D721Med (cell line): ENCODE measurements at regions not wholly inside any gene's neighbourhood (a gene's known extent, or its start where the extent isn't known, plus 50 kb on each side); places are given as distances from the start of the nearest gene placed in this dataset.
"Not testable (repeated sequence)": the region's sequence is repeated elsewhere in the genome, so short reads cannot be mapped to it uniquely, and the experiment has no call there.

Source experiments
- DNase-seq: peaks from one replicate; pipeline ENCODE4 v3.0.0; 2011; ENCODE audit warnings: low spot score; ENCODE audit not compliant: insufficient read length
- FAIRE-seq: peaks from 2 replicates; lab custom pipeline; 2011; peaks lifted over from hg19 to GRCh38; lab: Jason Lieb, UNC
- TF ChIP-seq, protein P1 (sequence below): IDR thresholded peaks from 2 replicates; pipeline ENCODE4 v1.5.1; 2012; ENCODE audit warnings: mild to moderate bottlenecking, control low read depth; ENCODE audit not compliant: insufficient read depth; ENCODE audit errors: missing control alignments

GRCh38 chr1:101175466-101175865 lies 61.4 kb upstream of the S1PR1 start:
- DNase-seq (no peak), FAIRE-seq (no peak)
- TF ChIP-seq, protein P1, sequence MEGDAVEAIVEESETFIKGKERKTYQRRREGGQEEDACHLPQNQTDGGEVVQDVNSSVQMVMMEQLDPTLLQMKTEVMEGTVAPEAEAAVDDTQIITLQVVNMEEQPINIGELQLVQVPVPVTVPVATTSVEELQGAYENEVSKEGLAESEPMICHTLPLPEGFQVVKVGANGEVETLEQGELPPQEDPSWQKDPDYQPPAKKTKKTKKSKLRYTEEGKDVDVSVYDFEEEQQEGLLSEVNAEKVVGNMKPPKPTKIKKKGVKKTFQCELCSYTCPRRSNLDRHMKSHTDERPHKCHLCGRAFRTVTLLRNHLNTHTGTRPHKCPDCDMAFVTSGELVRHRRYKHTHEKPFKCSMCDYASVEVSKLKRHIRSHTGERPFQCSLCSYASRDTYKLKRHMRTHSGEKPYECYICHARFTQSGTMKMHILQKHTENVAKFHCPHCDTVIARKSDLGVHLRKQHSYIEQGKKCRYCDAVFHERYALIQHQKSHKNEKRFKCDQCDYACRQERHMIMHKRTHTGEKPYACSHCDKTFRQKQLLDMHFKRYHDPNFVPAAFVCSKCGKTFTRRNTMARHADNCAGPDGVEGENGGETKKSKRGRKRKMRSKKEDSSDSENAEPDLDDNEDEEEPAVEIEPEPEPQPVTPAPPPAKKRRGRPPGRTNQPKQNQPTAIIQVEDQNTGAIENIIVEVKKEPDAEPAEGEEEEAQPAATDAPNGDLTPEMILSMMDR: no peak

DNA sequence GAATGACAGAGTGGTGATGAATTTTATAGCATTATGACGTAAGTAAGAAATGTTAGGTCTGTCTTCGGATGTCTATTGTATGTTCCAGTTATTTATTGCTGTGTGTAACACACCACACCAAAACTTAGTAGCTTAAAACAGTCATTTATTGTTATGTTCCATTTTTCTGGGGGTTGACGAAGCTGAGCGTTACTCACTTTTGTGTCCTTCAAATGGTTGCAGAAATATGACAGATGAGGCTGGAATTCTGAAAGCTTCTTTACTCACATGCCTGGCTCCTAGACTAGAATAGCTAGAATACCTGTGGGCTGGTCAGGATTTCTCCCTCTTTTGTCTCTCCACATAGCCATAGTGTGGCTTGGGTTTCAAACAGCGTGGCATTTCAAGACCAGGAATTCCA lies 62.1 kb upstream of the S1PR1 start:
- FAIRE-seq (no peak), DNase-seq (no peak)
- TF ChIP-seq, protein P1: no peak

GRCh38 chr1:101174298-101174697 lies 62.5 kb upstream of the S1PR1 start:
- not testable (repeated sequence) for FAIRE-seq, DNase-seq

DNA sequence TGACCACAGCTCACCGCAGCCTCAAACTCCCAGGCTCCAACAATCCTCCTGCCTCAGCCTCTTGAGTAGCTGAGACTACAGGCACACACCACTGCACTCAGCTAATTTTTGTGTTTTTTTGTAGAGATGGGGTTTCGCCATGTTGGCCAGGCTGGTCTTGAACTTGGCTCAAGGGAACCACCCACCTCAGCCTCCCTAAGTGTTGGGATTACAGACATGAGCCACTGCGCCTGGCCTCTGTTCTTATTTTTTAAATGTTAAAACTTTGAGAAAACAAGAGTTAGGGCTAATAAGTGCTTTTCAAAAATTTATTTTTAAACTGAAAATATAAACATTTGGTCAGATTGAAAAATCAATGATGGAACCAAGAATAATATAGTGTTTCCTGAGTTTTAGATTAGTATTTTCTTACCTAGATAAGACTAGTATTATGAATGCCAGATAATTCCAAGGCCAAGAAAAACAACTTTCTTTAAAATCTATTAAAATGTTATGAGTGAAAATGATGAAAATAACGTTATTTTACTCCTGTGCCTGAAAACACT lies 66.2 kb upstream of the S1PR1 start:
- no peak for DNase-seq
- no peak for FAIRE-seq
- TF ChIP-seq, protein P1: no peak

DNA sequence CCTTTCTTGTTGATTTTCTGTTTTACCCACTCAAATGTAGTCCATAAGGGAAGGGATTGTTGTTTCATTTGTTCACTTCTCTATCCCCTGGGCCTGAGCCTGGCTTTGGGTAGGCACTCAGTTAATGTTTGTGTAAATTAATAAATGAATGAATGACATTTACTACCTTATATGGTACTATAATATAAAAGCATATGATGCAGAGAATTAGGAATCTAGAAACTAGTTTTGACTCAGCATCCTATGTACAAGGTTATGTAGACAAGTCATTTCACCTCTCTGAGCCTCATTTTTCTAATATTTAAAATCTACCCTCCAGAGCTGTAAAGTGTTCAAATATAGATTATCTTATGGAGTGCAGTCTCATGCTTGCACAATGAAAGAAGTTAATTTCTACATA lies 68.9 kb upstream of the S1PR1 start:
- FAIRE-seq (no peak), DNase-seq (no peak)
- TF ChIP-seq, protein P1: no peak

- TF ChIP-seq, protein P1: no peak
- FAIRE-seq: no peak
Observed at GRCh38 chr1:101166583-101167120, 70.2 kb upstream of the S1PR1 start.

DNA sequence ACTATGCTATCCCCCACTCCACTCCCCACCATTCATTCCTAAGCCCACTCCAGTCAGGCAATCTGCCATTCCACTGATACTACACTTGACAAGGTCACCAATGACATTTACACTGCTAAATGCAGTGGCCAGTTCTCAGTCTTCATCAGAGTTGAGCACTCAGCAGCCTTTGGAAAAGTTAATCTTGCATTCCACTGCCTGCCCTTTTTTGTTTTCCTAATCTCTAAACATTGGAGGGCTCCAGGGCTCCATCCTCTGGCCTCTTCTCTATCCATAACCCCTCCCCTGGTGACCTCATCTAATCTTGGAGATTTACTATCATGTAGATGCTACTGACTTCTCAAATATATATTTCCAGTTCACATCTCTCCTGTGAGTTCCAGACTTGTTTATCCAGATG lies 70.9 kb upstream of the S1PR1 start:
- DNase-seq (no peak), FAIRE-seq (no peak)
- TF ChIP-seq, protein P1: no peak

More at GRCh38 chr1:101166583-101167120, 70.2 kb upstream of the S1PR1 start:
- DNase-seq: no peak

- DNase-seq: no peak
- no peak for FAIRE-seq
- TF ChIP-seq, protein P1: no peak
Observed at GRCh38 chr1:101165532-101165931, 71.3 kb upstream of the S1PR1 start.
